GM20431 (cell line): ENCODE measurements at regions not wholly inside any gene's neighbourhood (a gene's known extent, or its start where the extent isn't known, plus 50 kb on each side); places are given as distances from the start of the nearest gene placed in this dataset.

Source experiments
- in situ Hi-C: fragments of 300-500 bp; cut with MseI, MboI; formaldehyde crosslinking; loops from one replicate; pipeline ENCODE4 v1.15.0; 2020; ENCODE audit warnings: low sequenced_read_pairs; ENCODE audit not compliant: unreplicated experiment

- in situ Hi-C loops = no loop called here
These were observed 140.5 kb downstream of the TSN start for GRCh38 chr2:121895723-121896571.

GRCh38 chr2:121897335-121897970 is 142.0 kb downstream of the TSN start:
- in situ Hi-C loops = no loop called here

GRCh38 chr2:121898483-121898882 is 143.0 kb downstream of the TSN start:
- in situ Hi-C loops = no loop called here

GRCh38 chr2:121900391-121900790 is 144.9 kb downstream of the TSN start:
- in situ Hi-C loops = no loop called here

- in situ Hi-C loops = no loop called here
These were observed 146.7 kb downstream of the TSN start for GRCh38 chr2:121902171-121902591.

GRCh38 chr2:121902616-121903015 is 147.2 kb downstream of the TSN start:
- in situ Hi-C loops = no loop called here

GRCh38 chr2:121903037-121903689 is 147.7 kb downstream of the TSN start:
- in situ Hi-C loops = no loop called here

GRCh38 chr2:121904656-121905055 is 149.2 kb downstream of the TSN start:
- in situ Hi-C loops = no loop called here

- in situ Hi-C loops = no loop called here
These were observed 149.8 kb downstream of the TSN start for GRCh38 chr2:121905201-121905600.

GRCh38 chr2:121906170-121906569 is 150.7 kb downstream of the TSN start:
- in situ Hi-C loops = no loop called here

- in situ Hi-C loops = no loop called here
These were observed 152.5 kb downstream of the TSN start for GRCh38 chr2:121907928-121908327.

GRCh38 chr2:121910139-121910538 is 154.7 kb downstream of the TSN start:
- in situ Hi-C loops = no loop called here

- in situ Hi-C loops = no loop called here
These were observed 155.6 kb downstream of the TSN start for GRCh38 chr2:121911036-121911435.

GRCh38 chr2:121917143-121917542 is 161.7 kb downstream of the TSN start:
- in situ Hi-C loops = no loop called here

- in situ Hi-C loops = no loop called here
These were observed 162.8 kb downstream of the TSN start for GRCh38 chr2:121918231-121918630.

- in situ Hi-C loops = no loop called here
These were observed 164.4 kb downstream of the TSN start for GRCh38 chr2:121919803-121920202.

GRCh38 chr2:121925466-121925865 is 170.0 kb downstream of the TSN start:
- in situ Hi-C loops = no loop called here

GRCh38 chr2:121943285-121943684 is 187.8 kb downstream of the TSN start:
- in situ Hi-C loops = no loop called here

- in situ Hi-C loops = no loop called here
These were observed 188.8 kb downstream of the TSN start for GRCh38 chr2:121944072-121944831.

- in situ Hi-C loops = no loop called here
These were observed 192.2 kb downstream of the TSN start for GRCh38 chr2:121947674-121948073.
